Peyer's patch (tissue), 4 donors: ENCODE measurements at regions not wholly inside any gene's neighbourhood (a gene's known extent, or its start where the extent isn't known, plus 50 kb on each side); places are given as distances from the start of the nearest gene placed in this dataset.
A peak's percentile ranks its signal among the peaks of the same experiment; 100 is the strongest.

ENCODE experiments used
- DNase-seq, 3 donors: peaks; one replicate each; pipeline ENCODE4 v3.0.0-alpha.2; 2017 to 2019
- H3K27ac ChIP-seq, 4 donors: fragments of 200-600 bp; sonication (generic); one replicate each; pipeline ENCODE4 v1.5.1; 2016 to 2019
- H3K27me3 ChIP-seq, 2 donors: fragments of 200-600 bp; sonication (generic); one replicate each; pipeline ENCODE4 v1.5.1; 2019
- H3K36me3 ChIP-seq, 3 donors: fragments of 200-600 bp; sonication (generic); one replicate each; pipeline ENCODE4 v1.5.1; 2016 to 2019
- H3K4me1 ChIP-seq, 4 donors: fragments of 200-600 bp; sonication (generic); one replicate each; pipeline ENCODE4 v1.5.1; 2016 to 2019
- H3K4me3 ChIP-seq, 4 donors: fragments of 200-600 bp; sonication (generic); 1 replicate in 3 of 4; 2 replicates in 1 of 4; pipeline ENCODE4 v1.5.1; 2016 to 2019; ENCODE audit warnings: mild to moderate bottlenecking in 1 of 4
- H3K9me3 ChIP-seq, 4 donors: fragments of 200-600 bp; sonication (generic); one replicate each; pipeline ENCODE4 v1.5.1; 2016 to 2019; ENCODE audit warnings: mild to moderate bottlenecking in 1 of 4
- POLR2A ChIP-seq, 2 donors: fragments of 450-650 bp; IDR thresholded peaks; one replicate each; pipeline ENCODE4 v1.5.1; 2017; ENCODE audit warnings: antibody characterized with exemption in 2 of 2, mild to moderate bottlenecking in 2 of 2, moderate library complexity in 2 of 2
- TF ChIP-seq, protein P1 (sequence below), 6 experiments: fragments of 450-650 bp in 4 of 6; fragments of 200-600 bp in 2 of 6; sonication (generic) in 1 of 6; IDR thresholded peaks; one replicate each; pipeline ENCODE4 v1.5.1; 2017 to 2019; ENCODE audit warnings: antibody characterized with exemption in 6 of 6, mild to moderate bottlenecking in 3 of 6, moderate library complexity in 1 of 6

DNA sequence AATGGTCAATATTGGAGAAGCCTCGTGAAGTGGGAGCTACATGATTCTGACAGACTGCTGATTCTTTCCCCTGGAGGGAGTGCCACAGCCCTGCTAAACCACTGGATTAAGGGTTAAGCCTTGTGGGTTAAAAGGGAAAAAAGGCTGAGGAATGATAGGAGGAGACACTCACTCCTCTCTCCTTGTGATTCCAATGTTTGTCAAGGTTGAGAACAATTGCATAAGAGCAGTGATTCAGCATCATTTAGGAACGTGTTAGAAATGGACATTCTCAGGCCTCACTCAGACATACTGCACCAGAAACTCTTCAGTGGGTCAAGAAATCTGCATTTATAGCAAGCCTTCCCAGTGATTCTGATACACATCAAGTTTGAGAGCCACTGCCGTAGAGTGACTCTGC lies 87.8 kb upstream of the GZMB start:
- no peaks in the 10 kb centered on the region for H3K9me3 ChIP-seq
- no peaks in the 10 kb centered on the region for H3K27me3 ChIP-seq
- H3K27ac ChIP-seq: no peak overlapping the region
- DNase-seq: no peak
- H3K4me3 ChIP-seq: no peak overlapping the region
- H3K36me3 ChIP-seq: no peaks in the 10 kb centered on the region
- TF ChIP-seq POLR2A (IDR thresholded peaks at IDR 0.05): no peak
- H3K4me1 ChIP-seq: no peaks in the 10 kb centered on the region

DNA sequence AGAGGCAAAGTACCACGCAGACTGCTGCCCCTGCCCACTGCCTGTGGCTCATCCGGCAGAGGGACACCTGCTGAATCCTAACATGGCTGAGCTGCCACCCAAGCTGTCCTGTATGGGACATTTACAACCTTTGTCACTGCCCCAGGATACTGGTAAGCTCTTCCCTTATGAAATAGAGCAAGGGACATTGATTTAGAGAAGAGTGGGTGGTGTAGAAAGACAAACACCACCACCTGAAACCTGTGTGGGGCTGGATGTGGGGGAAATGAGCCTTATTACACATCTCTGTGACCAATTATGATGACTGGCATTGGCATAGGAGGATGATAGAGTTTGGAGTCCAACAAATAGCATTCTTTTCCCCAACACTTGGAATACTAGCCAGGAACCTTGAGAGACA lies 81.2 kb upstream of the GZMB start:
- Histone ChIP-seq H3K27ac (no peak overlapping the region), H3K27me3 (no peaks in the 10 kb centered on the region), H3K9me3 (no peaks in the 10 kb centered on the region), H3K36me3 (no peaks in the 10 kb centered on the region), H3K4me3 (no peak overlapping the region), H3K4me1 (no peaks in the 10 kb centered on the region)
- DNase-seq: no peak
- TF ChIP-seq, protein P1, sequence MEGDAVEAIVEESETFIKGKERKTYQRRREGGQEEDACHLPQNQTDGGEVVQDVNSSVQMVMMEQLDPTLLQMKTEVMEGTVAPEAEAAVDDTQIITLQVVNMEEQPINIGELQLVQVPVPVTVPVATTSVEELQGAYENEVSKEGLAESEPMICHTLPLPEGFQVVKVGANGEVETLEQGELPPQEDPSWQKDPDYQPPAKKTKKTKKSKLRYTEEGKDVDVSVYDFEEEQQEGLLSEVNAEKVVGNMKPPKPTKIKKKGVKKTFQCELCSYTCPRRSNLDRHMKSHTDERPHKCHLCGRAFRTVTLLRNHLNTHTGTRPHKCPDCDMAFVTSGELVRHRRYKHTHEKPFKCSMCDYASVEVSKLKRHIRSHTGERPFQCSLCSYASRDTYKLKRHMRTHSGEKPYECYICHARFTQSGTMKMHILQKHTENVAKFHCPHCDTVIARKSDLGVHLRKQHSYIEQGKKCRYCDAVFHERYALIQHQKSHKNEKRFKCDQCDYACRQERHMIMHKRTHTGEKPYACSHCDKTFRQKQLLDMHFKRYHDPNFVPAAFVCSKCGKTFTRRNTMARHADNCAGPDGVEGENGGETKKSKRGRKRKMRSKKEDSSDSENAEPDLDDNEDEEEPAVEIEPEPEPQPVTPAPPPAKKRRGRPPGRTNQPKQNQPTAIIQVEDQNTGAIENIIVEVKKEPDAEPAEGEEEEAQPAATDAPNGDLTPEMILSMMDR (IDR thresholded peaks at IDR 0.05): no peak
- no peak for TF ChIP-seq POLR2A (IDR thresholded peaks at IDR 0.05)

DNA sequence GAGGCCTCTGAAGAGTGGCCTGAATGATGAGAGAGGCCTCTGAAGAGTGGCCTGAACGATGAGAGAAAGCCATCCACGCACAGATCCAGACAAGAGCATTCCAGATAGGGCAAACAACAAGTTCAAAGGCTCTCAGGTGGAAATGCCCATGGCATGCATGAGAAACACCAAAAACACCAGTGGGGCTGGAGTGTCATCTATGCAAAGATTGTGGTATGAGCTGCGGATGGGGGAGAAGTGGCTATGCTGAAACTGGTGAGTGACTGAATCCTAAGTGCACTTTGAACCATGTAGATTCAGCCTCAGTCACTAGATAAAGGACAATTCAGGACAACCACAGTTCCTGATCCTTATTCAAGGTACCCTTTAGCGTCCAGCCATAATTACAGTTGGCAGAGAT lies 79.4 kb upstream of the GZMB start:
- no peaks in the 10 kb centered on the region for H3K36me3 ChIP-seq
- no peaks in the 10 kb centered on the region for H3K9me3 ChIP-seq
- no peak for DNase-seq
- H3K27me3 ChIP-seq: no peaks in the 10 kb centered on the region
- TF ChIP-seq, protein P1 (IDR thresholded peaks at IDR 0.05): no peak
- no peak for TF ChIP-seq POLR2A (IDR thresholded peaks at IDR 0.05)
- H3K27ac ChIP-seq: no peak overlapping the region
- H3K4me3 ChIP-seq: no peak overlapping the region
- H3K4me1 ChIP-seq: no peaks in the 10 kb centered on the region

DNA sequence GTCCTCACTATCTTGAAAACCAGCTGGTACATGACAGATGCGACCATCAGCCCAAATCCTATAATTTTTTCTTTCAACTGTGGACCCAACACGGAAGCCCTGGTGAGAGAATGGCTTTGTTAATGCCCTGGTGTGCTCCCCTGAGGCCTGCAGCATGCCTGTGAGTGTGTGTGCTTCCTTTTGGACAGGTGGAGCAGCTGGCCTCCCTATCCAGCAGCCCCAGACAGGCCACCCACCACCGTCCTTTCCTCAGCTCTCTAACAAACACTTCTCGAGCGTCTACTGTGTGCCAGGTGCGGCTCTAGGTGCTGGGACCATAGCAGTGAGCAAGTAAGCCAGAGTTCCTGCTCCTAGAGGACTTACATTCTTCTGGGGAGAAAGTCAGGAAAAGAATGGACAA lies 78.9 kb upstream of the GZMB start:
- TF ChIP-seq POLR2A (IDR thresholded peaks at IDR 0.05): no peak
- TF ChIP-seq, protein P1 (IDR thresholded peaks at IDR 0.05): no peak
- Histone ChIP-seq H3K27ac (no peak overlapping the region), H3K4me3 (no peak overlapping the region)

DNA sequence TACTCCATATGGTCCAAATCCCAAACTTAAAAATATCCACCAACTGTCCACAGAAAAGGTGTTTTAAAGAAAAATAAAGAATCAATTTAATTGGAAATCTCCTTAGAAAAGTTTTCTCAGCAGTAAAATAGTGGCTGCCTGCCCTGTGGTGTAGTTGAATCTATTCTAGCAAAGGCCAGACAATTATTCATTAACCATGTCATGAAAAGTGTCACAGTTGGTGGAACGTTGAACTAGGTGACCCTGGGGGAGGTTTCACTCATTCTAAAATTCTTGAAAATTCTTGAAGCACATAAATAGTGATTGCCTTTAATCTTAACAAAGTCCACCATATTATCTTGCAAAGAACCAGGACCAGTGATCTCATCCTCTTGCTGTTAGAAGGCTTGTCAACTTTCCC lies 78.4 kb upstream of the GZMB start:
- Histone ChIP-seq H3K27me3 (no peaks in the 10 kb centered on the region), H3K27ac (no peak overlapping the region), H3K4me3 (no peak overlapping the region), H3K4me1 (no peaks in the 10 kb centered on the region), H3K36me3 (no peaks in the 10 kb centered on the region), H3K9me3 (no peaks in the 10 kb centered on the region)
- DNase-seq: no peak
- TF ChIP-seq, protein P1 (IDR thresholded peaks at IDR 0.05): no peak
- TF ChIP-seq POLR2A (IDR thresholded peaks at IDR 0.05): no peak

More for the DNA sequence above, 78.9 kb upstream of the GZMB start:
- Histone ChIP-seq H3K27me3 (no peaks in the 10 kb centered on the region), H3K9me3 (no peaks in the 10 kb centered on the region), H3K4me1 (no peaks in the 10 kb centered on the region), H3K36me3 (no peaks in the 10 kb centered on the region)
- no peak for DNase-seq

DNA sequence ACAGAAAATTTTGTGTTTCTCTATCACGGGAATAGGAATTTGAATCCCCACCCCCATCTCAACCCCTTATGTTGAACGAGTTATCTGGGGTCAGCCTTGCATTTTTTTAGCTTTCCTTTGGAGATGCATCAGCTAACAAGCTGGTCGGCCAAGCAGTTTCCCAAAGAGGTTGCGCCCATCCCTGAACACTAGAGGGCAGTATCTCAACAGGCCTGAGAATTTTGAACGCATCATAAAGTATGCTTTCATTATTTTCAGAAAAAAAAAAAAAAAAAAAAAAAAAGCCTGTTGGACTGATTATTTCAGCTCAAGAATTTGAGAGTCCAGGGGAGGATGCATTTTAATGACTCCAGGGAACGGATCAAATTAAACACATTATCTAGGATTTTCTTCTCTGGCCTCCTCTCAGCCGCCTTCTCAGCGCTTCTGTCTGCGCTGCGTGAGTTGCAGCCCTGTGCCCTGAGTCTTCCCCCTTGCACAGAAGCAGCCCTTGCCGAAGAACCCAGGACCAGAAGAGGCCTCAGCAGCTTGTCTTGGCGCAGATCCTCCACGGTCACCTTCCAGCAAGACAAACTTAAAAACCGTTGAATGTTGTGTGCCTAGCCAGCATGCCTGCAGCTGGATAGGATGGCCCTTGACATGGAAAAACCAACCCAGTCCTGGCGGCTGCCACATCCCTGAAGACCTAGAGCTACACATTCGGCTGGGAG lies 76.6 kb upstream of the GZMB start:
- peak in 2 of 3 donors; percentile 45 to 83 for DNase-seq
- no peak for TF ChIP-seq POLR2A (IDR thresholded peaks at IDR 0.05)
- TF ChIP-seq, protein P1 (IDR thresholded peaks at IDR 0.05): peak; percentile 58 to 76 (median 66)
- H3K4me3 ChIP-seq: no peak overlapping the region
- H3K4me1 ChIP-seq: no peaks in the 10 kb centered on the region
- H3K27ac ChIP-seq: no peak overlapping the region
- H3K36me3 ChIP-seq: no peaks in the 10 kb centered on the region
- no peaks in the 10 kb centered on the region for H3K9me3 ChIP-seq
- H3K27me3 ChIP-seq: no peaks in the 10 kb centered on the region
